Ishikawa (cell line): ENCODE measurements at regions not wholly inside any gene's neighbourhood (a gene's known extent, or its start where the extent isn't known, plus 50 kb on each side); places are given as distances from the start of the nearest gene placed in this dataset.

Experiments used
- CEBPB ChIP-seq: IDR thresholded peaks from 2 replicates; pipeline ENCODE4 v1.6.1; 2012
- CREB1 ChIP-seq: IDR thresholded peaks from 2 replicates; pipeline ENCODE4 v1.6.1; 2012; ENCODE audit warnings: low read depth
- EGR1 ChIP-seq: IDR thresholded peaks from 2 replicates; pipeline ENCODE4 v1.6.1; 2012
- EP300 ChIP-seq: IDR thresholded peaks from 2 replicates; pipeline ENCODE4 v1.6.1; 2012; ENCODE audit warnings: borderline replicate concordance
- FOXM1 ChIP-seq: IDR thresholded peaks from 2 replicates; pipeline ENCODE4 v1.6.1; 2012; ENCODE audit warnings: low read depth, borderline replicate concordance
- MAX ChIP-seq: IDR thresholded peaks from 2 replicates; pipeline ENCODE4 v1.6.1; 2012
- NFIC ChIP-seq: IDR thresholded peaks from 2 replicates; pipeline ENCODE4 v1.6.1; 2012
- RAD21 ChIP-seq: IDR thresholded peaks from 2 replicates; pipeline ENCODE4 v1.6.1; 2012; ENCODE audit warnings: low read depth
- REST ChIP-seq: IDR thresholded peaks from 2 replicates; pipeline ENCODE4 v1.6.1; 2012; ENCODE audit warnings: low read depth, mild to moderate bottlenecking
- TAF1 ChIP-seq: IDR thresholded peaks from 2 replicates; pipeline ENCODE4 v1.6.1; 2012; ENCODE audit warnings: low read depth, mild to moderate bottlenecking
- TCF12 ChIP-seq: IDR thresholded peaks from 2 replicates; pipeline ENCODE4 v1.6.1; 2012; ENCODE audit warnings: low read depth
- TEAD4 ChIP-seq: IDR thresholded peaks from 2 replicates; pipeline ENCODE4 v1.6.1; 2012
- USF1 ChIP-seq: IDR thresholded peaks from 2 replicates; pipeline ENCODE4 v1.6.1; 2012
- YY1 ChIP-seq: IDR thresholded peaks from 2 replicates; pipeline ENCODE4 v1.6.1; 2012; ENCODE audit warnings: low read depth
- ZBTB7A ChIP-seq: IDR thresholded peaks from 2 replicates; pipeline ENCODE4 v1.6.1; 2012; ENCODE audit warnings: low read depth

- TF ChIP-seq RAD21 = no peak
- TF ChIP-seq CREB1 = no peak
- TF ChIP-seq NFIC = no peak
- no peak for TF ChIP-seq REST
- TF ChIP-seq FOXM1 = no peak
- no peak for TF ChIP-seq EP300
- TF ChIP-seq CEBPB = no peak
- no peak for TF ChIP-seq ZBTB7A
- no peak for TF ChIP-seq MAX
- no peak for TF ChIP-seq YY1
- TF ChIP-seq EGR1 = no peak
- no peak for TF ChIP-seq TEAD4
- TF ChIP-seq TAF1 = no peak
- TF ChIP-seq USF1 = no peak
- TF ChIP-seq TCF12 = no peak
Observed at GRCh38 chr20:22680031-22680740, 95.8 kb upstream of the FOXA2 start.

- TF ChIP-seq FOXM1 = no peak
- no peak for TF ChIP-seq NFIC
- TF ChIP-seq MAX = no peak
- TF ChIP-seq ZBTB7A = no peak
- TF ChIP-seq EP300 = no peak
- no peak for TF ChIP-seq RAD21
- TF ChIP-seq TCF12 = no peak
- TF ChIP-seq USF1 = no peak
- TF ChIP-seq CREB1 = no peak
- TF ChIP-seq TAF1 = no peak
- TF ChIP-seq REST = no peak
- no peak for TF ChIP-seq EGR1
- no peak for TF ChIP-seq YY1
Observed at GRCh38 chr20:22681591-22682248, 97.3 kb upstream of the FOXA2 start.

GRCh38 chr20:22682381-22682780 is 98.0 kb upstream of the FOXA2 start:
- TF ChIP-seq TEAD4 (no peak), CEBPB (no peak), REST (no peak), TCF12 (no peak), MAX (no peak), NFIC (no peak), ZBTB7A (no peak), EGR1 (no peak), TAF1 (no peak), RAD21 (no peak), FOXM1 (no peak), USF1 (no peak), YY1 (no peak), CREB1 (no peak), EP300 (no peak)
